ENCODE measurements at regions not wholly inside any gene's neighbourhood (a gene's known extent, or its start where the extent isn't known, plus 50 kb on each side); places are given as distances from the start of the nearest gene placed in this dataset.

DNA sequence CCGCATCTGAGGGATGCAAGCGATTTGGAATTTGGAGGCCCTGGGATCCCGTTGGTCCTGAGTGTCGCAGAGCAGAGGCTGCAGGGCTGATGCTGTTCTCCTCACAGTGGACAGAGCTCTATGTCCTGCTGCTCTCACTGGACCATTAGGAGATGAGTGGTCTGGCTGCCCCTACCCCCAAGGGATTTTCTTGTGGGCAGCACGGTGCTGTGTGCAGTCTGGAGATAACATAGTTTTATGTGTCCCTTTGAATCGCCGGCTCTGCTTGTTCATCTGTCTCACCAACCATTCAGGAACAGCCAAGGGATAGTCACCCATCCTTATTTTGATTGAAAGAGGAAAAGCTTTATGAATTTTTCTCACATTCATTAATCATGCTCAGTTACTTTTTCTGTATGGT, 49.9 kb downstream of the CHRM3 start:
- no peak overlapping the region for H3K4me3 Mint-ChIP-seq
- no peak overlapping the region for H3K27ac Mint-ChIP-seq
- H3K4me1 Mint-ChIP-seq (ENCODE audit: low read depth) = no peaks in the 10 kb centered on the region
- DNase-seq = no peak
- H3K36me3 Mint-ChIP-seq (ENCODE audit: low read depth) = no peaks in the 10 kb centered on the region
- H3K27me3 Mint-ChIP-seq = peaks cover 2% of the 10 kb centered on the region
- H3K9me3 Mint-ChIP-seq = no peaks in the 10 kb centered on the region

- no peak overlapping the region for H3K4me3 Mint-ChIP-seq
- no peaks in the 10 kb centered on the region for H3K36me3 Mint-ChIP-seq (ENCODE audit: low read depth)
- H3K27me3 Mint-ChIP-seq = peaks cover 5% of the 10 kb centered on the region
- H3K27ac Mint-ChIP-seq = no peak overlapping the region
- no peak for DNase-seq
- H3K9me3 Mint-ChIP-seq = no peaks in the 10 kb centered on the region
- no peaks in the 10 kb centered on the region for H3K4me1 Mint-ChIP-seq (ENCODE audit: low read depth)
Measured at GRCh38 chr1:239437822-239438221, 51.5 kb downstream of the CHRM3 start.

GRCh38 chr1:239438891-239439290, 52.5 kb downstream of the CHRM3 start:
- H3K27me3 Mint-ChIP-seq = peaks cover 3% of the 10 kb centered on the region
- no peak overlapping the region for H3K27ac Mint-ChIP-seq
- no peaks in the 10 kb centered on the region for H3K36me3 Mint-ChIP-seq (ENCODE audit: low read depth)

GRCh38 chr1:239443361-239443760, 57.0 kb downstream of the CHRM3 start:
- Mint-ChIP-seq H3K36me3 (ENCODE audit: low read depth) (no peaks in the 10 kb centered on the region), H3K4me1 (ENCODE audit: low read depth) (no peaks in the 10 kb centered on the region), H3K27ac (no peak overlapping the region), H3K9me3 (no peaks in the 10 kb centered on the region), H3K4me3 (no peak overlapping the region), H3K27me3 (peaks cover 3% of the 10 kb centered on the region)
- DNase-seq = no peak

More at GRCh38 chr1:239438891-239439290, 52.5 kb downstream of the CHRM3 start:
- no peak for DNase-seq
- H3K4me1 Mint-ChIP-seq (ENCODE audit: low read depth) = no peaks in the 10 kb centered on the region
- H3K4me3 Mint-ChIP-seq = no peak overlapping the region
- H3K9me3 Mint-ChIP-seq = no peaks in the 10 kb centered on the region

DNA sequence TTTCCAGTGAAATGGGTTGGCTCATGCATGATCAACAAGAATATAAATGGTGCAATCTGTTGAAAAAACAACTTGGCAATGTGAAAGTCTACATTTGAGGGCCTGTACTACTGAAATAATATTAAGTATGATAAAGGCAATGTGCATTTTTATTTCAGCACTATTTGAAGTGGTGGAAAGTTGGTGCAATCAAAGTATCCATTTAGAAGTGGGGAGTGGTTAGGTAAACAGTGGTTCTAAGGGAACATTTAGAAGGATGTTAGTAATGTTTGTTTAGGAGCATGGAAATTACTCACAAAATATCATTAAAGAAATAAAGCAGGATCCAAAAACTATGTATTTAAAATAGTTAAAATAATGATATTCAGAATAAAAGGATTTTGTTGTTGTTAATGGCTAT, 60.2 kb downstream of the CHRM3 start:
- Mint-ChIP-seq H3K9me3 (no peaks in the 10 kb centered on the region), H3K27ac (no peak overlapping the region), H3K36me3 (ENCODE audit: low read depth) (no peaks in the 10 kb centered on the region), H3K27me3 (peaks cover 3% of the 10 kb centered on the region), H3K4me3 (no peak overlapping the region), H3K4me1 (ENCODE audit: low read depth) (no peaks in the 10 kb centered on the region)
- no peak for DNase-seq

DNA sequence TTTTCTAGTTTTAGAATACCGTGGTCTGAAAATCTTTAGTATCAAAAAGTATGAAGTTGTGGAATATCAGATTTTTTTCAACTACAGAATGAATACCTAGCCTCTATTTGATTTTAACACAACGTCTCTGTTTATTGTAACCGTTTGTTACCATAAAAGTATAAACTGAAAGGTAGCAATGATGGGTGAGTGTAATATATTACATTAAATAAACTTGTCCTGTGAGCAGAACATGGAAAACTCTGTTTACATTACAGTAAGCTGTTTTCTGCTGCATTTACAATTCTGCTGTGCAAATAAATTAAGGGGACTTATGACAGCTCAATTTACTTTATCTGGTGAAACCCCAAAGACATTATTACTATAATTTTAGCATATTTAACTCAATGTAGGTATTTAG, 62.5 kb downstream of the CHRM3 start:
- Mint-ChIP-seq H3K4me1 (ENCODE audit: low read depth) (no peaks in the 10 kb centered on the region), H3K27me3 (no peaks in the 10 kb centered on the region), H3K36me3 (ENCODE audit: low read depth) (no peaks in the 10 kb centered on the region), H3K27ac (no peak overlapping the region), H3K4me3 (no peak overlapping the region), H3K9me3 (no peaks in the 10 kb centered on the region)
- no peak for DNase-seq

- Mint-ChIP-seq H3K9me3 (peaks cover 3% of the 10 kb centered on the region), H3K4me3 (no peak overlapping the region), H3K4me1 (ENCODE audit: low read depth) (peaks cover 13% of the 10 kb centered on the region), H3K27ac (no peak overlapping the region), H3K36me3 (ENCODE audit: low read depth) (peaks cover 2% of the 10 kb centered on the region), H3K27me3 (no peaks in the 10 kb centered on the region)
- no peak for DNase-seq
Measured at GRCh38 chr1:239455743-239456142, 69.4 kb downstream of the CHRM3 start.

- Mint-ChIP-seq H3K27ac (no peak overlapping the region), H3K36me3 (ENCODE audit: low read depth) (peaks cover 2% of the 10 kb centered on the region), H3K9me3 (peaks cover 3% of the 10 kb centered on the region), H3K4me3 (no peak overlapping the region), H3K27me3 (no peaks in the 10 kb centered on the region), H3K4me1 (ENCODE audit: low read depth) (peaks cover 13% of the 10 kb centered on the region)
- no peak for DNase-seq
Measured at GRCh38 chr1:239456788-239457187, 70.4 kb downstream of the CHRM3 start.

DNA sequence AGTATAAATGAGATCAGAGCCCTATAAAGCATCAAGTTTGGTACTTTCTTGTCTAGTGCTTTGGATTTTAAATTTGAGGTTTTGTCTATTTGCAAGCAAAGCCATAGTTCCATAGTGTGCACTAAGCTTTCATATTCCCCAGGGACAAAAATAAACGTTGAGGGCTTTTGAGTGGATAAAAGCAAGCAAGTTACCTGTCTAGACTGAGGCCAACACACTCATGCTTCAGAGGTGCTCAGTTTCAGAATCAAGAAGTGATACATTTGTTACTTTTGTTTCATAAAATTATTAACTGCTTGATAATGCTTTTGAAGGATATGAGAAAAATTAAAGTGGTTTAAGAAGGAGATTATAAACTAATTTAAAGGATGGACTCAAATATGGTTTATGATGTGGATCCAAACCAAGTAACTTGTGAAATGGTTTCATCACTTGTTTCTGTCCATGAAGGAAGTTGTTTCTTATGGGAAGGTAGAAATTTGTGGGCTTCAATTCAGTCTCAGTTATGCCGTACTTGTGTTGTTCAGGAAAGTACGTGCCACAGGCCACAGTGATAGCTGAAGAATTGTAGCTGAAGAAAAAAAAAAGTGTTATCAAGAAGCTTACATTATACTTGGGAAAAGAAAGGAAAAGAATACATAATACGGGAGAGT, 71.2 kb downstream of the CHRM3 start:
- Mint-ChIP-seq H3K27ac (no peak overlapping the region), H3K4me3 (no peak overlapping the region)

GRCh38 chr1:239458144-239458500, 71.8 kb downstream of the CHRM3 start:
- peaks cover 2% of the 10 kb centered on the region for H3K36me3 Mint-ChIP-seq (ENCODE audit: low read depth)
- H3K27ac Mint-ChIP-seq = no peak overlapping the region
- H3K9me3 Mint-ChIP-seq = peaks cover 3% of the 10 kb centered on the region
- no peak for DNase-seq
- no peak overlapping the region for H3K4me3 Mint-ChIP-seq
- H3K27me3 Mint-ChIP-seq = no peaks in the 10 kb centered on the region
- H3K4me1 Mint-ChIP-seq (ENCODE audit: low read depth) = peaks cover 13% of the 10 kb centered on the region

More for the DNA sequence above, 71.2 kb downstream of the CHRM3 start:
- no peak for DNase-seq
- Mint-ChIP-seq H3K27me3 (no peaks in the 10 kb centered on the region), H3K9me3 (peaks cover 3% of the 10 kb centered on the region), H3K36me3 (ENCODE audit: low read depth) (peaks cover 2% of the 10 kb centered on the region), H3K4me1 (ENCODE audit: low read depth) (peaks cover 13% of the 10 kb centered on the region)

DNA sequence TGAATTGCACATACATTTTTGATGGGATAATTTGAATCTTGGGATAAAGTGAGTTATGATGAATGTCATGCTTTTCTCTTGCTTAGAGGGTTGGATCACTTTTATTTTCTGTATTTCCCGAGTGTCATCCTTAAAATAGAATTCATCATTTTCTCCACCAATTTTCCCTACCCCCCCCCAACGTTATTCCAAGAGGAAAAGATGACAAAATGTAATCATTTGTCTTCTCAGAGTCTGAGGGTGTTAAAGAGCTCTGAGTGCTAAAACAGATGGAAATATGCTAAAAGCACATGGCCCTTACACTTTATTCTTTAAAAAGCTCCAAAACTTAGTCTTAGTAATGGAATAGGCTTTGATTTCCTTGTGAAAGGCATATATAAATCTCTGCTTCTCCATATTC, 81.4 kb downstream of the CHRM3 start:
- no peak overlapping the region for H3K4me3 Mint-ChIP-seq
- DNase-seq = no peak
- H3K9me3 Mint-ChIP-seq = no peaks in the 10 kb centered on the region
- H3K27me3 Mint-ChIP-seq = no peaks in the 10 kb centered on the region
- no peak overlapping the region for H3K27ac Mint-ChIP-seq
- H3K4me1 Mint-ChIP-seq (ENCODE audit: low read depth) = no peaks in the 10 kb centered on the region
- H3K36me3 Mint-ChIP-seq (ENCODE audit: low read depth) = no peaks in the 10 kb centered on the region

DNA sequence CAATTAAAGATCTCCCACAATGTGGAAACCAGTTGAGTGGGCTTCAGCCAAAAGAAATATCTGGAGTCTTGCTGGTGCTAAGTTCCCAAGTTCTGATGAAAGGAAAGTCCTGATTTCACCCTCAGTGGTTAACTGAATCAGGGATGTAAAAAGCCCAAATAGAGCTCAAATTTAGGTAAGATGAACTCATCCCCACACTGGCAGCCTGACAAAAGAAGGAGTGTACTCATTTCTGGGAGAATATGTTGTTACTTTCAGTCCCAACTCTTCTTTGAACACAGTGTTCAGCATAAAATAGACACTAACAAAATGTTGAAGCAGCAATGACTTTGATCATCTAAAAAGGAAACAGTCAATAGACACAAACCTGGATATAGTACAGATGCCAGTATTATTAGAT, 91.7 kb downstream of the CHRM3 start:
- H3K9me3 Mint-ChIP-seq = peaks cover 18% of the 10 kb centered on the region
- H3K4me3 Mint-ChIP-seq = no peak overlapping the region
- no peak overlapping the region for H3K27ac Mint-ChIP-seq
- no peak for DNase-seq
- no peaks in the 10 kb centered on the region for H3K4me1 Mint-ChIP-seq (ENCODE audit: low read depth)
- H3K36me3 Mint-ChIP-seq (ENCODE audit: low read depth) = no peaks in the 10 kb centered on the region
- no peaks in the 10 kb centered on the region for H3K27me3 Mint-ChIP-seq

DNA sequence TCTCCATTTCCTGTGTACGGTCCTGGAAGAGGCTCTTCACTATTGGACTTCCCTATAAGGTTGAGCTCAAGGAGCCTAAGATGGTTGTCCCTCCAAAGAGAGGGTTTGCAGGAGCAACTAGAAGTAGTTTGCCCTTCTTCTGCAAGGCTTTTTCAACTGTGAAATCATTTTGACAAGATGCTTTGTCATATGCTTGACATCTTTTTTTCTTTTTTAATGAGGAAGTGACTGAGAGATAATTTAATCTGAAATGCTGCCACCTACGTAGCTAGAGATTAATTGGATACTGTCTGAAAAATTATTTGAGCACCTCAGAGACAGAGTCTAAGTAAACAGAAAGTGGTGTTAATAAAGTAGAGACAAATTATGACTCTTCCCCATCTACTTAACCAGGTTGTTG, 97.0 kb downstream of the CHRM3 start:
- peaks cover 5% of the 10 kb centered on the region for H3K4me1 Mint-ChIP-seq (ENCODE audit: low read depth)
- no peak overlapping the region for H3K4me3 Mint-ChIP-seq
- no peak for DNase-seq
- H3K9me3 Mint-ChIP-seq = peaks cover 11% of the 10 kb centered on the region
- H3K27ac Mint-ChIP-seq = no peak overlapping the region
- H3K36me3 Mint-ChIP-seq (ENCODE audit: low read depth) = no peaks in the 10 kb centered on the region
- no peaks in the 10 kb centered on the region for H3K27me3 Mint-ChIP-seq

DNA sequence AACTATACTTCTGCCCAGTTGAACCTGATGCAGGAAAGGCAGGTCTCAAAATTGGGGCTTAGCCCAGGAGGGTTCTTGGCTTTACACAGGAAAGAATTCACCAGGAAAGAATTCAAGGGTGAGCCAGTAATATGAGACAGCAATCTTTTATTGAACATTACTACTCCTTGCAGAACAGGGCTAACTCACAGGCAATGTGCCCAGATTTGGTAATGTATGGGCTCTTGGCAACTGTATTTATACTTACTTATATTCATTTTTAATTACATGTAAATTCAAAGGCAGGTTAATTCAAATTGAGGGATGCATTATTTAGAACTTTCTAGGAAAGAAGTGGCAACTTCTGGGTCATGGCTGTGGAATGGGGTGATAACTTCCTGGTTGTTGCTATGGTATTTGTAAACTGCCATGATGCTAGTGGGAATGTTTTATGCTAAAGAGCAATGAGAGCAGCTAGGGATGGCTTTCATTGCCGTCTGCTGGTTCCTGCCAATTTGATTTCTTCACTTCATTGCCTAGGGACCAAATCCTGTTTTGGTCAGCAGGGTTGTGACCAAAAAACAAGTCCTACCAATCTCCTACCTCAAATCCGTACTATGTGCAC, 107.5 kb downstream of the CHRM3 start:
- Mint-ChIP-seq H3K27ac (no peak overlapping the region), H3K36me3 (ENCODE audit: low read depth) (no peaks in the 10 kb centered on the region), H3K4me3 (no peak overlapping the region), H3K27me3 (no peaks in the 10 kb centered on the region), H3K4me1 (ENCODE audit: low read depth) (no peaks in the 10 kb centered on the region), H3K9me3 (no peaks in the 10 kb centered on the region)
- no peak for DNase-seq

- Mint-ChIP-seq H3K4me3 (no peak overlapping the region), H3K27ac (no peak overlapping the region), H3K4me1 (ENCODE audit: low read depth) (peaks cover 18% of the 10 kb centered on the region), H3K9me3 (peaks cover 38% of the 10 kb centered on the region), H3K27me3 (no peaks in the 10 kb centered on the region), H3K36me3 (ENCODE audit: low read depth) (no peaks in the 10 kb centered on the region)
- DNase-seq = no peak
Measured at GRCh38 chr1:239505094-239505493, 118.7 kb downstream of the CHRM3 start.

DNA sequence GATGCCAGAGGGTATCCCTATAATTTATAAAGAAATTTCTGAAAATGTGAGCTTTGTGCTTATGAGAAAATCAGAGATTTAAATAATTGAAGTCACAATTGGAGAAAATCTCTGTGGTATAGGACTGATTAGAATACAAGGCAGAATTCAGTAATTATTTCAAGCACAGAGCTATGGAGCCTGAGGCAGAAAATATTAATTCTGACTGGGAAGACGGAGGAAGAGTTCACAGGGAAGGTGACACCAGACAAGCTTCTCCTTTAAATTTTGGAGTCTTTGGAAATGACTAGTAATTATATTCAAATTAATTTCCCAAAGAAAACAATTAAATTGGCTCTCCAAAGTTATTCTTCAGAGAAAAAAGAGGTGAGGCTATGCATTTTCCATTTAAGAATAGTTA, 121.5 kb downstream of the CHRM3 start:
- DNase-seq = no peak
- H3K36me3 Mint-ChIP-seq (ENCODE audit: low read depth) = no peaks in the 10 kb centered on the region
- H3K4me1 Mint-ChIP-seq (ENCODE audit: low read depth) = peaks cover 3% of the 10 kb centered on the region
- H3K9me3 Mint-ChIP-seq = peaks cover 38% of the 10 kb centered on the region
- H3K4me3 Mint-ChIP-seq = no peak overlapping the region
- H3K27me3 Mint-ChIP-seq = no peaks in the 10 kb centered on the region
- no peak overlapping the region for H3K27ac Mint-ChIP-seq
